Glutamatergic neuron (in vitro differentiated cells): ENCODE measurements at regions not wholly inside any gene's neighbourhood (a gene's known extent, or its start where the extent isn't known, plus 50 kb on each side); places are given as distances from the start of the nearest gene placed in this dataset.

Experiments used
- DNase-seq: peaks from one replicate; pipeline ENCODE4 v3.0.0; 2022
- H3K27ac Mint-ChIP-seq: one replicate; pipeline ENCODE4 v1.8.0; 2020; ENCODE audit warnings: mild to moderate bottlenecking, mixed read lengths, inconsistent platforms; ENCODE audit not compliant: unreplicated experiment
- H3K27me3 Mint-ChIP-seq: one replicate; pipeline ENCODE4 v1.8.0; 2020; ENCODE audit warnings: mild to moderate bottlenecking, moderate library complexity, mixed read lengths, inconsistent platforms; ENCODE audit not compliant: unreplicated experiment
- H3K36me3 Mint-ChIP-seq: one replicate; pipeline ENCODE4 v1.8.0; 2020; ENCODE audit warnings: mild to moderate bottlenecking, mixed read lengths, inconsistent platforms; ENCODE audit not compliant: unreplicated experiment
- H3K4me1 Mint-ChIP-seq: one replicate; pipeline ENCODE4 v1.8.0; 2020; ENCODE audit warnings: mild to moderate bottlenecking, low read depth, mixed read lengths, inconsistent platforms; ENCODE audit not compliant: unreplicated experiment
- H3K4me3 Mint-ChIP-seq: one replicate; pipeline ENCODE4 v1.8.0; 2020; ENCODE audit warnings: mild to moderate bottlenecking, mixed read lengths, inconsistent platforms; ENCODE audit not compliant: unreplicated experiment
- H3K9me3 Mint-ChIP-seq: one replicate; pipeline ENCODE4 v1.8.0; 2020; ENCODE audit warnings: mild to moderate bottlenecking, moderate library complexity, mixed read lengths, inconsistent platforms; ENCODE audit not compliant: unreplicated experiment
- TF ChIP-seq, protein P1 (sequence below): fragments of 200-600 bp; sonication (generic); IDR thresholded peaks from one replicate; pipeline ENCODE4 v1.5.0; 2021; ENCODE audit not compliant: partially characterized antibody, unreplicated experiment

DNA sequence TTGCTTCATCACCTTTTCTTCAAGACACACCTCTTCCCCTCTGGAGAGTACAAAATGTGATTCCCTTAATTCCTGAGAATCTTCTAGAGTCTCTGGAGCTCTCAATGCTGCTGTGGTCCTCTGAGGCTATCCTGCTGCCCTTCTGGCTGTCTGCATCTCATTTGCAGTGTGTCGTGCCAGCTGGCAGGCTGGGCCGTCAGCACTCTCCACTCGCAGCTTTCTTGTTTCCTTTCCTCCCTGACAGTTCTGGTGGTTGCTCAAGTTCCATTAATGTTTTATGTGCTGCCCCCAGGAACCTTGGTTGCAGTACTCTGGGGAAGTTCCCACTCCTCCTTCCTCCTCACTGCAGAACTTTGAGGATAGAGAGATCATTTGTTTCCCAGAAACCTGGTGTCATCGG is 210.8 kb upstream of the ROPN1 start:
- TF ChIP-seq, protein P1, sequence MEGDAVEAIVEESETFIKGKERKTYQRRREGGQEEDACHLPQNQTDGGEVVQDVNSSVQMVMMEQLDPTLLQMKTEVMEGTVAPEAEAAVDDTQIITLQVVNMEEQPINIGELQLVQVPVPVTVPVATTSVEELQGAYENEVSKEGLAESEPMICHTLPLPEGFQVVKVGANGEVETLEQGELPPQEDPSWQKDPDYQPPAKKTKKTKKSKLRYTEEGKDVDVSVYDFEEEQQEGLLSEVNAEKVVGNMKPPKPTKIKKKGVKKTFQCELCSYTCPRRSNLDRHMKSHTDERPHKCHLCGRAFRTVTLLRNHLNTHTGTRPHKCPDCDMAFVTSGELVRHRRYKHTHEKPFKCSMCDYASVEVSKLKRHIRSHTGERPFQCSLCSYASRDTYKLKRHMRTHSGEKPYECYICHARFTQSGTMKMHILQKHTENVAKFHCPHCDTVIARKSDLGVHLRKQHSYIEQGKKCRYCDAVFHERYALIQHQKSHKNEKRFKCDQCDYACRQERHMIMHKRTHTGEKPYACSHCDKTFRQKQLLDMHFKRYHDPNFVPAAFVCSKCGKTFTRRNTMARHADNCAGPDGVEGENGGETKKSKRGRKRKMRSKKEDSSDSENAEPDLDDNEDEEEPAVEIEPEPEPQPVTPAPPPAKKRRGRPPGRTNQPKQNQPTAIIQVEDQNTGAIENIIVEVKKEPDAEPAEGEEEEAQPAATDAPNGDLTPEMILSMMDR: no peak
- Mint-ChIP-seq H3K27me3 (peaks cover 13% of the 10 kb centered on the region), H3K4me3 (peak overlapping the region; percentile 67), H3K27ac (peak overlapping the region; percentile 75), H3K4me1 (peaks cover 90% of the 10 kb centered on the region), H3K36me3 (no peaks in the 10 kb centered on the region), H3K9me3 (peaks cover 14% of the 10 kb centered on the region)
- peak; percentile 53 for DNase-seq

DNA sequence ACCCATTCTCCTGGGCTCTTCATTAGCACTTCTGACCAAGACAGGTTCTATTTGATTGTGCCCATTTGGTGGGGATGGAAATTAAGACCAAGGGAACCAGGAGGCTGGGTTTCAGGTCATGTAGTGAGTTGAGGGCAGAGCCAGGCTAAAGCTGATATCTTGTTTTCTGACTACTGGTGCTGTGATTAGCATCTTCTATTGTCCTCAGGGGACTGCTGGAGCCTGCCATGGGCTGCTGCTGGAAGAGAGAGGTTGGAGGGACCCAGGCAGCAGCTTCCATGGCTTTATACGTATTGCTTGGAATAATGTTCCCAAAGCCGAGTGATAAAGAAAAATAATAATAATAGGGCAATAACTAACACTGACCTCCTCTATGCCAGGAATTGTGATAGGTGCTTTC is 211.4 kb upstream of the ROPN1 start:
- no peak for DNase-seq
- peaks cover 14% of the 10 kb centered on the region for H3K9me3 Mint-ChIP-seq
- TF ChIP-seq, protein P1: no peak
- peaks cover 92% of the 10 kb centered on the region for H3K4me1 Mint-ChIP-seq
- peak overlapping the region; percentile 67 for H3K4me3 Mint-ChIP-seq
- H3K27ac Mint-ChIP-seq: peak overlapping the region; percentile 75
- H3K36me3 Mint-ChIP-seq: no peaks in the 10 kb centered on the region
- H3K27me3 Mint-ChIP-seq: peaks cover 13% of the 10 kb centered on the region

DNA sequence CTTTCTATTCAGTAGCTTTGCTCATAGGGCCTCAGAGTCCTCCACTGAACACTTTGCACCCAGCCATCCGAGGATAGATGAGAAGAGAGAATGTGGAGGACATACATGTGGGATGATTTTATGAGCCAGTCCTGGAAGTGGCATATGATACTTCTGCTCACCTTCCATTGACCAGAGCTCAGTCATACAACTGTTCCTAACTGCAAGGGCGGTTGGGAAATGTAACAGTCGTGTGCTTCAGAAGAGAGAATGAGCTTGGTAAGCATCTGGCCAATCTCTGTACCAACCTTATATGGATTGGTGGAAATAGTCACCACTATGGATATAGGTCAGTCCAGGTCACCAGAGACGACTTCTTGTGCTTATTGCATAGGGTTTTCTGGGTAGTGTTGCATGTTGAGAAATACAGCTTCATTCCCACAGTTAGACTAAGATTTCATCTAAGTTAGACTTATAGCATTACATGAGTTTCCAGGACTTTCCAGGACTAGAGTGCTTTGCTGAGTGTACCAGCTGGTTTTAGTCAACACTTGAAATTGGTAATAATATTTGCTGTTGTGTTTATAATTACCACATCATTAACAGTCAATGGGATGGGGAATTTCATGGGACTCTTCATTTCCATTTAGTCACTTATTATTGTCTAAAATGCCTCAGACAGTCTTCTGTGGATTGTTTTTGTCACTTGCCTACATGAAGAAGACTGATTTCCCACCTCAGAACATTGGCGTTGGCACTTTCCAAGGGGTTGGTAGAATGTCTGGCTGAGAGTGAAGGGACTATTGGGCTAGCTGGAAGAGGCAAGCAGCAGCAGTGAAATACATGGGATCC is 214.5 kb upstream of the ROPN1 start:
- TF ChIP-seq, protein P1: no peak
- no peak overlapping the region for H3K27ac Mint-ChIP-seq
- no peak overlapping the region for H3K4me3 Mint-ChIP-seq
- peaks cover 12% of the 10 kb centered on the region for H3K9me3 Mint-ChIP-seq
- H3K4me1 Mint-ChIP-seq: peaks cover 79% of the 10 kb centered on the region
- H3K36me3 Mint-ChIP-seq: no peaks in the 10 kb centered on the region
- DNase-seq: no peak
- peaks cover 10% of the 10 kb centered on the region for H3K27me3 Mint-ChIP-seq

DNA sequence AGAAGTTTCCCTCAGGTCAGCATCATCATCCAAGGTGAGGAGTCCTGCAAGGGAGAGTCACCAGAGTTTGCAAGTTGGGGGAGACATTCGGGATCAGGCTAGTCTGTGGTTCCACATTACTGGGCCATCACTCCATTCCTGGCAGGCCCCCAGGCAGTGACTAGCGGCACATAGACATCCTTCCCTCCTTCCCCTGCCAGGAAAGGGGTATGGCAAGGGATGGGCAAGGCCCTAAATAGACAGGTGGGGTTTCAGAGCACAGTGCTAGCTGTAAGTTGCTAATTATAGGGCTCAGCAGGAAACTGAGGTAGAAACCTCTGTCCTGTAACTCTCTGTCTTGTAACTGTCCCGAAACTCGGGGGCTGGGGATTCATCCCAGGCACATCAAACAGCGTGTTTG is 215.2 kb upstream of the ROPN1 start:
- no peak overlapping the region for H3K4me3 Mint-ChIP-seq
- DNase-seq: no peak
- H3K27me3 Mint-ChIP-seq: peaks cover 5% of the 10 kb centered on the region
- TF ChIP-seq, protein P1: no peak
- peaks cover 5% of the 10 kb centered on the region for H3K9me3 Mint-ChIP-seq
- H3K36me3 Mint-ChIP-seq: no peaks in the 10 kb centered on the region
- no peak overlapping the region for H3K27ac Mint-ChIP-seq
- H3K4me1 Mint-ChIP-seq: peaks cover 79% of the 10 kb centered on the region

DNA sequence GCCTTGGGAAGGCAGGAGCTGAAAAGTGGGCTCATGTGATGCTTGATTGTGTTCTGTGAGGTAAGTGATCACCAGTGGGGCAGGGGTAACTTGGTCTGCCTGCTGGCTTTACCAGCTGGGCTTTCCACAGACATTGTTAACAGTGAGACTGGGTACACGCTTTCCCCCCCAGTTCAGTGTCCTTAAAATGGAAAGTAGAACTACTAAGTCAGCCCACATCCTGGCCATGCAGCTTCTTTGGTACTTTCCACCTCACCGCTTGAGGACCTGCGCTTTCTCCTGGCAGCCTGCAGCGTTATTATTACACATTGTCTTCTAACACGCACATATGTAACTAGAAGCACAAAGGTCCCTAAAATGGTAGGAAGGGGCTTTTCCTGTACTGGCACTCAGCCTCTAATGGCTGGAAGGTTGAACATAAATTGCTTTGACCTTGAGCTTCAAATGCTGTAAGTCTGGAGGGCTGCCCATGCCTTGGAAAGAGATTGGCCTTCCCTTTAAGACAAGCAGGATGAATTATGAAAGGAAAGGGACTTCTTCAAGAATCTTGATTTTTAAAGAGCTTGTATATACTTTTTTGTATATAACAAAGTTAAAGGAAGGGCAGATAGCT is 216.1 kb upstream of the ROPN1 start:
- DNase-seq: no peak
- Mint-ChIP-seq H3K4me3 (no peak overlapping the region), H3K27me3 (peaks cover 5% of the 10 kb centered on the region), H3K9me3 (peaks cover 1% of the 10 kb centered on the region), H3K27ac (peak overlapping the region; percentile 40), H3K36me3 (no peaks in the 10 kb centered on the region), H3K4me1 (peaks cover 79% of the 10 kb centered on the region)
- TF ChIP-seq, protein P1: no peak
